ENCODE measurements at regions not wholly inside any gene's neighbourhood (a gene's known extent, or its start where the extent isn't known, plus 50 kb on each side); places are given as distances from the start of the nearest gene placed in this dataset.

DNA sequence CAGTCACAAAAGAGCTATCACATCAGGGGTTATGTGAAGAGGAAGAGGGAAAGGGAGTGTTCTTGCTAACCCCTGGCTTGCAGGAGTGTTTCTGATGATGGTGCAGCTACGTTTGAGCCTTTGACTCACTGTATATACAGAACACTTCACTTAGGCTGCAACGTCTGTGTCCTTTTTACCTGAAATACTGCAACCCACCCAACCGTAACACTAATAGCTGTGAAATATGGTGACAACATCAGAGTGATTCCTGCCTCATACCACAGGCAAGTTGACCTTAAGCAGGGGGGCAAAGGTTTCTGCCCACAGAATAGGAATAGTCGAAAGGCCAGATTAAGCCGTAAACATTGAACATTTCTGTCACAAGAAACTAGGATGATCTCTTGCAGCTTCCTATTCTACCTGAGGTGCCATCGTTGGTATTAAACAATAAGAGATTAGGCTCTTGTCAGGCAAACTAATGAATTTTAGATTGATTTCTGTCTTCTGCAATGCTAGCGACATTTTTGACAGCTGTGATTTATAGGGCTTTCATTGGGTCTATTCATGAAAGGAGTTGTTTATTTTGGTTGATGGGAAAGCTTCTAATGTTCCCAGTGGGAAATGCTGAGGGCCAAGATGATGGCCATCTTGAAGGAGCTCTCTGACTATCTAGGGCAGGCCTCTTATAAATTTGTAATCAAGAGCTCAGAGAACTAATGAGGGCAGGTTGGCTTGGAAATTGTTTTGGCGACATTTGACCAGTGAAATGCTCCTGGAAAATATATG, 316.8 kb downstream of the PIK3C3 start:
- H3K4me3 ChIP-seq (ENCODE audit: control insufficient read depth, low read depth, low read length) = no peak overlapping the region
- no peak for DNase-seq (ENCODE audit: low read depth)
- TF ChIP-seq, protein P1, sequence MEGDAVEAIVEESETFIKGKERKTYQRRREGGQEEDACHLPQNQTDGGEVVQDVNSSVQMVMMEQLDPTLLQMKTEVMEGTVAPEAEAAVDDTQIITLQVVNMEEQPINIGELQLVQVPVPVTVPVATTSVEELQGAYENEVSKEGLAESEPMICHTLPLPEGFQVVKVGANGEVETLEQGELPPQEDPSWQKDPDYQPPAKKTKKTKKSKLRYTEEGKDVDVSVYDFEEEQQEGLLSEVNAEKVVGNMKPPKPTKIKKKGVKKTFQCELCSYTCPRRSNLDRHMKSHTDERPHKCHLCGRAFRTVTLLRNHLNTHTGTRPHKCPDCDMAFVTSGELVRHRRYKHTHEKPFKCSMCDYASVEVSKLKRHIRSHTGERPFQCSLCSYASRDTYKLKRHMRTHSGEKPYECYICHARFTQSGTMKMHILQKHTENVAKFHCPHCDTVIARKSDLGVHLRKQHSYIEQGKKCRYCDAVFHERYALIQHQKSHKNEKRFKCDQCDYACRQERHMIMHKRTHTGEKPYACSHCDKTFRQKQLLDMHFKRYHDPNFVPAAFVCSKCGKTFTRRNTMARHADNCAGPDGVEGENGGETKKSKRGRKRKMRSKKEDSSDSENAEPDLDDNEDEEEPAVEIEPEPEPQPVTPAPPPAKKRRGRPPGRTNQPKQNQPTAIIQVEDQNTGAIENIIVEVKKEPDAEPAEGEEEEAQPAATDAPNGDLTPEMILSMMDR (IDR thresholded peaks at IDR 0.05; ENCODE audit: control insufficient read depth, insufficient read depth, low read depth, low read length, missing control alignments) = no peak

DNA sequence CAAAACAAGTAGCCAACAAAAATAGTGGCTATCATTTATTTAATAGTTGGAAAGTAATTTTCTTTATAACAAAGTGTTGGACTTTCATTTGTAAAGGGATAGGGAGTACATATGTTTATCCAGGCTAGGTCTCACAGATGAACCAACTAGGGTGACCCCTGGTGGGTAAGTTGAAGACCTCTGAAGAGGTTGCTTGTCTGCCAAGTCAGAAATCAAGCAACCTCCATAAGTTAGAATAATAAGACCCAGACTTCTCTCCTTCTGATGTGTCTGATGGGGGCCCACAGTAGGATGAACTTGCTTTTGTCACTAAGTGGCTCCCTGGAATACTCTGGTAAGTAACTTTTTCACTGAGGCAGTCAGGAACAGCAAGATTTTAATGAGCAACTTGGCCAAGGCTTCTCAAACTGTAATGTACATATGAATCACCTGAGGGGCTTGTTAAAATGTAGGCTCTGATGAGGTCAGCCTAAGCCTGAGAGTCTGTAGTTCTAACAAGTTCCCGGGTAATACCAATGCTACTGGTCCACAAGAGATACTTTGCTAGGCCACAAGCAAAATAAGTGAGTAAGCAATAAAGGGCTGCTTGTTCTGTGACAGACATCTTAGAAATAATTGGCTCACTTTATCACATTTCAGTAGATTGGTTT, 319.6 kb downstream of the PIK3C3 start:
- TF ChIP-seq, protein P1 (IDR thresholded peaks at IDR 0.05; ENCODE audit: control insufficient read depth, insufficient read depth, low read depth, low read length, missing control alignments) = peak; percentile 25
- DNase-seq (ENCODE audit: low read depth) = no peak
- H3K4me3 ChIP-seq (ENCODE audit: control insufficient read depth, low read depth, low read length) = no peak overlapping the region

DNA sequence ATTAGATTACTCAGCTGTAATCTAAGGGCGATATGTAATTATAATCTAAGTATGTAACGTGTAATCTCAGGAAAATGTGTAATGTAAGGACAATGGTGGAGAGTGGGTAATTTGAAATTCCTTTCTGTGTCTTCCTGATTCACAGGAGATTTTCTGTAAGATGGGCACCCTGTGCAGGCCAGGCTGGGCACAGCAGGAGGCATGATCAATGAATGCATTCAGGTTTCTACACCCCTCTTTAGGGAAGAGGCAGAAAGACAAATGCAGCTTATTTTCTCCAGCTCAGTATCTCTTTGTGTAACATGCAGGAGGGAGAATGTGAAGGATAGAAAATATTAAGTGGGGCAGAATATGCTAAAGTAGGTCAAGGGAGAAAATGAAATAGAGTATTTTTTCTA, 320.1 kb downstream of the PIK3C3 start:
- H3K4me3 ChIP-seq (ENCODE audit: control insufficient read depth, low read depth, low read length) = no peak overlapping the region
- DNase-seq (ENCODE audit: low read depth) = no peak
- TF ChIP-seq, protein P1 (IDR thresholded peaks at IDR 0.05; ENCODE audit: control insufficient read depth, insufficient read depth, low read depth, low read length, missing control alignments) = no peak

DNA sequence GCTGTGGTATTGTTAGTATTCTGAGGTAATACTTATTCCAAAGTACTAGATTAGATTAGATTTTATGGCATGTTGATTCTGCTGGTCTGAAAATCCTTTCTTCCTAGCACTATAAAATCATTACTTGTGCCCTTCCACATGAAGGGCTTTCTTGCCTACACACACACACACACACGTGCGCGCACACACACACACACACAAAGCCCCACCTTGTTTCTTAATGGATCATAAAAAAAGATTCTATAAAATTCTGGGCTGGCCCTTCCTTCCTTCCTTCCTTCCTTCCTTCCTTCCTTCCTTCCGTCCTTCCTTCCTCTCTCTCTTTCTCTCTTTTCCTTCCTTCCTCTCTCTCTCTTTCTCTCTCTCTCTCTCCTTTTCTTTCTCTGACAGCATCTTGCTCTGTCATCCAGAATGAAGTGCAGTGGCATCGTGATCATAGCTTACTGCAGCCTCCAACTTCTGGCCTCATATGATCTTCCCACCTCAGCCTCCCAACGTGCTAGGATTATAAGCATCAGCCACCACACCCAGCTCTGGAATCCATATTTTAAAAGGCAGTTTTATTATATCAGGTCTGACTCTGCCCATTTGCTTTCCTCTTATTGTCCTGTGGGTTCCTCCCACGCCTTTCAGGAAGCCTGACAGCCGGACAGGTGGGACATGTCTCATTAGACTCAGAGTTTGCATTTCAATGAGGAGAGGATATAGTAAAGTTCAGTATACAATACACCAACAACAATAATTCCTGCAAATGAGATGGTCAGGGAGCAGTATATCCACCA, 321.1 kb downstream of the PIK3C3 start:
- no peak for DNase-seq (ENCODE audit: low read depth)
- TF ChIP-seq, protein P1 (IDR thresholded peaks at IDR 0.05; ENCODE audit: control insufficient read depth, insufficient read depth, low read depth, low read length, missing control alignments) = no peak
- H3K4me3 ChIP-seq (ENCODE audit: control insufficient read depth, low read depth, low read length) = no peak overlapping the region

DNA sequence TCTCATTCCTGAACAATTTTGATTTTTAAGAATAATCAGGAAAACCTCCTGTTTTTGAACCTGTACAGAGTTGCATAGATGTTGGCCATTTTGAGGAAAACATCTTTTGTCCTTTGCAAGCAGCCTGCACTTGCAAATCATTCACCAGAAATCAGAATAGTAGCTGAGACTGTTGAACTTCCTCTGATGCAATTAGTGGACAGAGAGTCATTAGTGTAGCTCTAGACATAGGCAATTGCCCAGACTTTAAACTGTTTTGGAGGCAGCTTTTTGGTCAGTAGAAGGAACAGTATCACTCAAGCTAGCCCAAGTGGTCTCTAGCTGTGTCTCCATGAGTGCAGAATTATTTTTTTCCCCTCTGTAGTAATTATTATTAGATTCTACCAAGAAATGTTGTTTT, 326.1 kb downstream of the PIK3C3 start:
- TF ChIP-seq, protein P1 (IDR thresholded peaks at IDR 0.05; ENCODE audit: control insufficient read depth, insufficient read depth, low read depth, low read length, missing control alignments) = no peak
- no peak for DNase-seq (ENCODE audit: low read depth)
- no peak overlapping the region for H3K4me3 ChIP-seq (ENCODE audit: control insufficient read depth, low read depth, low read length)

DNA sequence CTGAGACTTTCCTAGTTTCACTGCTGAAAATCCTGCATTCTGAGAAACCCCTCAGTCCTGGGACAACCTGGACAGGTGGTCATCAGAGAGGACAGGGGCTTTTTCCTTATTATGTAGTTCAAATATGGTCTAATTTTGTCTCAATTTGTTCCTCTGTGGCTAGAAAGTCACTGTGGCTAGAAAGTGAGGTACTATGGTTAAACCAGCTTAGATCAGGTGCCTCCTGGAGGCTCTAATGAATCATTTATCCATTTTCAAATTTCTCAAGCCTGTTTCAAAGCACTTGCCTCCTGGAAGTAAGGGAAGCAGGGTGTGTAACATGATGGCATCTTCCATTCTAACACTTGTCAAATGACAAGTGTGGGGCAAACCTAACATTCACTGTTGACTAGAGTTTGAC, 326.8 kb downstream of the PIK3C3 start:
- no peak for DNase-seq (ENCODE audit: low read depth)
- TF ChIP-seq, protein P1 (IDR thresholded peaks at IDR 0.05; ENCODE audit: control insufficient read depth, insufficient read depth, low read depth, low read length, missing control alignments) = no peak
- no peak overlapping the region for H3K4me3 ChIP-seq (ENCODE audit: control insufficient read depth, low read depth, low read length)

Measured in AG09309 (cell line).